ENCODE measurements at regions not wholly inside any gene's neighbourhood (a gene's known extent, or its start where the extent isn't known, plus 50 kb on each side); places are given as distances from the start of the nearest gene placed in this dataset.
A peak's percentile ranks its signal among the peaks of the same experiment; 100 is the strongest.

- Histone ChIP-seq H3K79me2 (ENCODE audit: low read length) (no peaks in the 10 kb centered on the region), H3K27ac (ENCODE audit: low read length) (no peak overlapping the region), H3K36me3 (replicated peaks; ENCODE audit: low read depth, low read length) (no peaks in the 10 kb centered on the region), H2AFZ (ENCODE audit: low read depth, low read length) (no peak overlapping the region; the same call in 1 of the 2 replicates), H3K9ac (ENCODE audit: low read length) (no peak overlapping the region), H3K27me3 (ENCODE audit: low read depth, low read length) (no peaks in the 10 kb centered on the region), H3K9me3 (ENCODE audit: insufficient read depth, low read length) (no peaks in the 10 kb centered on the region), H3K4me3 (ENCODE audit: low read length) (no peak overlapping the region), H3K4me1 (ENCODE audit: low read length) (no peaks in the 10 kb centered on the region), H3K4me2 (ENCODE audit: low read length) (no peak overlapping the region), H4K20me1 (ENCODE audit: insufficient read depth, low read length) (no peaks in the 10 kb centered on the region)
- TF ChIP-seq EZH2phosphoT487 (IDR thresholded peaks at IDR 0.05; ENCODE audit: low read depth) (no peak), CTCF (IDR thresholded peaks at IDR 0.05; ENCODE audit: low read depth, low read length) (no peak)
Observed at GRCh38 chr13:33510350-33510970, 224.9 kb upstream of the STARD13 start.

GRCh38 chr13:33512880-33513554, 227.5 kb upstream of the STARD13 start:
- Histone ChIP-seq H3K9ac (ENCODE audit: low read length) (no peak overlapping the region), H3K27ac (ENCODE audit: low read length) (no peak overlapping the region), H3K4me2 (ENCODE audit: low read length) (no peak overlapping the region), H3K36me3 (replicated peaks; ENCODE audit: low read depth, low read length) (no peaks in the 10 kb centered on the region), H3K4me1 (ENCODE audit: low read length) (no peaks in the 10 kb centered on the region), H3K9me3 (ENCODE audit: insufficient read depth, low read length) (no peaks in the 10 kb centered on the region), H3K27me3 (ENCODE audit: low read depth, low read length) (no peaks in the 10 kb centered on the region), H3K4me3 (ENCODE audit: low read length) (no peak overlapping the region), H3K79me2 (ENCODE audit: low read length) (no peaks in the 10 kb centered on the region), H4K20me1 (ENCODE audit: insufficient read depth, low read length) (no peaks in the 10 kb centered on the region), H2AFZ (ENCODE audit: low read depth, low read length) (no peak overlapping the region)
- TF ChIP-seq CTCF (IDR thresholded peaks at IDR 0.05; ENCODE audit: low read depth, low read length) (no peak), EZH2phosphoT487 (IDR thresholded peaks at IDR 0.05; ENCODE audit: low read depth) (no peak)

- H3K4me1 ChIP-seq (ENCODE audit: low read length) = no peaks in the 10 kb centered on the region
- H2AFZ ChIP-seq (ENCODE audit: low read depth, low read length) = 0 out of 2 replicates have a peak overlapping the region, but pooled peaks have one; percentile 8
- H3K27ac ChIP-seq (ENCODE audit: low read length) = no peak overlapping the region
- H3K9me3 ChIP-seq (ENCODE audit: insufficient read depth, low read length) = no peaks in the 10 kb centered on the region
- peak; percentile 31 for TF ChIP-seq CTCF (IDR thresholded peaks at IDR 0.05; ENCODE audit: low read depth, low read length)
- no peak for TF ChIP-seq EZH2phosphoT487 (IDR thresholded peaks at IDR 0.05; ENCODE audit: low read depth)
- H3K4me2 ChIP-seq (ENCODE audit: low read length) = no peak overlapping the region
- no peaks in the 10 kb centered on the region for H3K36me3 ChIP-seq (replicated peaks; ENCODE audit: low read depth, low read length)
- H4K20me1 ChIP-seq (ENCODE audit: insufficient read depth, low read length) = no peaks in the 10 kb centered on the region
- no peaks in the 10 kb centered on the region for H3K79me2 ChIP-seq (ENCODE audit: low read length)
- H3K27me3 ChIP-seq (ENCODE audit: low read depth, low read length) = no peaks in the 10 kb centered on the region
- no peak overlapping the region for H3K9ac ChIP-seq (ENCODE audit: low read length)
- H3K4me3 ChIP-seq (ENCODE audit: low read length) = no peak overlapping the region
Observed at GRCh38 chr13:33514362-33514761, 228.8 kb upstream of the STARD13 start.

- H3K4me1 ChIP-seq (ENCODE audit: low read length) = no peaks in the 10 kb centered on the region
- no peak overlapping the region for H2AFZ ChIP-seq (ENCODE audit: low read depth, low read length)
- no peak overlapping the region for H3K9ac ChIP-seq (ENCODE audit: low read length)
- no peaks in the 10 kb centered on the region for H3K79me2 ChIP-seq (ENCODE audit: low read length)
- no peak overlapping the region for H3K27ac ChIP-seq (ENCODE audit: low read length)
- no peak overlapping the region for H3K4me2 ChIP-seq (ENCODE audit: low read length)
- H3K36me3 ChIP-seq (replicated peaks; ENCODE audit: low read depth, low read length) = no peaks in the 10 kb centered on the region
- TF ChIP-seq CTCF (IDR thresholded peaks at IDR 0.05; ENCODE audit: low read depth, low read length) (no peak), EZH2phosphoT487 (IDR thresholded peaks at IDR 0.05; ENCODE audit: low read depth) (no peak)
- H4K20me1 ChIP-seq (ENCODE audit: insufficient read depth, low read length) = no peaks in the 10 kb centered on the region
- no peaks in the 10 kb centered on the region for H3K9me3 ChIP-seq (ENCODE audit: insufficient read depth, low read length)
- H3K4me3 ChIP-seq (ENCODE audit: low read length) = no peak overlapping the region
- H3K27me3 ChIP-seq (ENCODE audit: low read depth, low read length) = no peaks in the 10 kb centered on the region
Observed at GRCh38 chr13:33515146-33515545, 229.6 kb upstream of the STARD13 start.
